Mesothelial cell of epicardium (in vitro differentiated cells): ENCODE measurements at regions not wholly inside any gene's neighbourhood (a gene's known extent, or its start where the extent isn't known, plus 50 kb on each side); places are given as distances from the start of the nearest gene placed in this dataset.

Source experiments
- DNase-seq, 2 experiments: peaks; one replicate each; pipeline ENCODE4 v3.0.0; 2021; ENCODE audit warnings: low spot score in 2 of 2; ENCODE audit not compliant: unreplicated experiment in 2 of 2
- H3K27ac Mint-ChIP-seq: 2 replicates; pipeline ENCODE4 v1.8.0; 2021; ENCODE audit warnings: mixed read lengths
- H3K27me3 Mint-ChIP-seq: 2 replicates; pipeline ENCODE4 v1.8.0; 2021; ENCODE audit warnings: low read depth, mixed read lengths
- H3K36me3 Mint-ChIP-seq: 2 replicates; pipeline ENCODE4 v1.8.0; 2021; ENCODE audit warnings: mixed read lengths
- H3K4me1 Mint-ChIP-seq: 2 replicates; pipeline ENCODE4 v1.8.0; 2021; ENCODE audit warnings: mixed read lengths
- H3K4me3 Mint-ChIP-seq: 2 replicates; pipeline ENCODE4 v1.8.0; 2021; ENCODE audit warnings: mild to moderate bottlenecking, moderate library complexity, mixed read lengths
- H3K9me3 Mint-ChIP-seq: 2 replicates; pipeline ENCODE4 v1.8.0; 2021; ENCODE audit warnings: mixed read lengths
- CTCF ChIP-seq: fragments of 200-600 bp; sonication (generic); IDR thresholded peaks from one replicate; pipeline ENCODE4 v1.5.0; 2021; ENCODE audit warnings: antibody characterized with exemption; ENCODE audit not compliant: unreplicated experiment

DNA sequence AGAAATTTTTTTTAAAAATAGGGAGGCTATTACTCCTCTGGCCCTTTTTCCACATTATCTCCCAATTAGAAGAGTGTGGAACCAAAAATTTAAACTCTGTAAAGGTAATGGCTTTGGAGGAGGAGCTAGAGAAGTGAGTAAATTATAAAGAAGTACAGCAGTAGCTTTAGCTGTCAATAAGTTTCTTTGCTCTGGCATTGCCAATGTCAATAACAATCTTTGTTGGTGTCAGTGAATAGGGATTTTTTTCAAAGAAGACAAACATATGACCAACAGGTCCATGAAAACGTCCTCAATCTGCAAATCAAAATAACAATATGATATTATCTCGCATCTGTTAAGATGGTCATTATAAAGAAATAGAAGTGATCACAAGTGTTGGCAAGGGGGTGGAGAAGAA is 227.1 kb upstream of the MBL2 start:
- no peak overlapping the region for H3K27ac Mint-ChIP-seq
- H3K4me3 Mint-ChIP-seq = no peak overlapping the region
- peaks cover 14% of the 10 kb centered on the region for H3K9me3 Mint-ChIP-seq
- peaks cover 2% of the 10 kb centered on the region for H3K36me3 Mint-ChIP-seq
- TF ChIP-seq CTCF = no peak
- no peaks in the 10 kb centered on the region for H3K27me3 Mint-ChIP-seq
- H3K4me1 Mint-ChIP-seq = peaks cover 9% of the 10 kb centered on the region
- DNase-seq = no peak

DNA sequence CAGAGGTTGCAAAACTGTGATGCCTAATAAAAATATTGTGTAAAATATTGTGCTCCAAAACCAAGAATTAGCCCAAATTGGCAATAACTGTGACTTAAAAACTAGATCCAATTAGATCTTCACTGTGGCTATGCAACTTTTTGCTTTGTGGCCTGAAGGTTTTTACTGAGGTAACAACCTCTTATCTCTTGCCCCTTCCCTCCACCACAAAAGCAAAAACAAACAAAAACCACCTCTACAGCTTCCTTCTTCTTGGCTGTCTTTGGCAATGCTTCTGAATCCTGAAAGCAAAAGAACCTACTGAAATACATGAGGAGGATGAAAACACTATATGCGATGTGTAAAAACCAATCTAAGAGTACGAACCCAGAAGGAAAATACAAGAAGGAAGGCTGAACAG is 226.7 kb upstream of the MBL2 start:
- peaks cover 14% of the 10 kb centered on the region for H3K9me3 Mint-ChIP-seq
- no peak for TF ChIP-seq CTCF
- no peak for DNase-seq
- peaks cover 5% of the 10 kb centered on the region for H3K4me1 Mint-ChIP-seq
- H3K27ac Mint-ChIP-seq = no peak overlapping the region
- H3K36me3 Mint-ChIP-seq = peaks cover 2% of the 10 kb centered on the region
- H3K4me3 Mint-ChIP-seq = no peak overlapping the region
- H3K27me3 Mint-ChIP-seq = no peaks in the 10 kb centered on the region

DNA sequence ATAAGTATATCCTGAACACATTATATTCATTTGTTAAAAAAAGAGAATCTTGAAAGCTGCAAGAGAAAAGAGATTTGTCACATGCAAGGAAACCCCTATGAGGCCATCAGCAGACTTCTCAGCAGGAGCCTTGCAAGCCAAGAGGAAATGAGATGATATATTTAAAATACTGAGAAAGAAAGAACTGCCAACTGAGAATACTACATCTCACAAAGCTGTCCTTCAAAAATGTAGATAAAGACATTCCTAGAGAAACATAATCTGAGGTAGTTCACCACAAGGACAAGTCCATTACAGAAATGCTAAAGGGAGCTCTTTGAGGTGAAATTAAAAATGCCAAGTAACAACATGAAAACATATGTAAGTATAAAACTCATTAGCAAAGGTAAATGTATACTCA is 224.4 kb upstream of the MBL2 start:
- no peak for TF ChIP-seq CTCF
- no peak overlapping the region for H3K27ac Mint-ChIP-seq
- no peaks in the 10 kb centered on the region for H3K27me3 Mint-ChIP-seq
- DNase-seq = no peak
- peaks cover 5% of the 10 kb centered on the region for H3K4me1 Mint-ChIP-seq
- peaks cover 17% of the 10 kb centered on the region for H3K9me3 Mint-ChIP-seq
- H3K36me3 Mint-ChIP-seq = peaks cover 2% of the 10 kb centered on the region
- H3K4me3 Mint-ChIP-seq = no peak overlapping the region

DNA sequence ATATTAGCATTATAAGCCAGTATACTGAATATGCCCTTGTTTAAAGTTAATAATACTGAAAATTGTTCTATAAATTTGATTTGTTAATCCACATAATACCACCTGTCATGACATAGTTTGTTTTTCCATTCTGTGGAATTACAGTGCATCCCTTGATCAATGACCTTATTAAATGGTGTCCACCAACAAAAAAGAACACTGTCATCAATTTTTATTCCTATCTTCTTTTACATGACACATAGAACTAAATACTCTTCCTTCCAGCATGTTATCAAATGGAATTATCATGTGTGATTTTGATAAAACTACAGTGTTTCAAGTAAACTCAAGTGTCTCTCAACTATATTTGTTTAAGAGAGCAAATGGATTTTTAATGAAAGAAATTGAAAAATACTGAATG is 221.8 kb upstream of the MBL2 start:
- no peak for TF ChIP-seq CTCF
- Mint-ChIP-seq H3K4me1 (no peaks in the 10 kb centered on the region), H3K27me3 (no peaks in the 10 kb centered on the region), H3K27ac (no peak overlapping the region), H3K36me3 (peaks cover 1% of the 10 kb centered on the region), H3K9me3 (peaks cover 19% of the 10 kb centered on the region), H3K4me3 (no peak overlapping the region)
- no peak for DNase-seq

DNA sequence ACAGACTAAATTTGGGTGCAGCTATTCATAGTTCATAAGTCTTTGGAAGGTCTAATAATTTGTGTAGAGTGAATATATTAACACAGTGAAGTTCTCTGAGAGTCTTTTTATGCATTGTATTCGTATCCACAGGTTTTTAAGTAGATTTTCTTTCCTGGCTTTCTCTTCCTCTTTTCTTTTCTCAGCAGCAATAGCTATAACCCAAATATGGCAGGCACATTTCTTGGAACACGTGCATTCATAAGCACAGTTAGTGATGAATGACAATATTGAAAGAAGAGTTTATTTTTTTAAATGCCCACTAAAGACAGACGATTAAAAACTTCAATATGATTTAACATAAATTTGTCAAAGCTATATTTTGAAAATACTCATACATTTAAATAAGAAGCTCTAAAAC is 220.5 kb upstream of the MBL2 start:
- TF ChIP-seq CTCF = no peak
- no peak overlapping the region for H3K27ac Mint-ChIP-seq
- no peaks in the 10 kb centered on the region for H3K36me3 Mint-ChIP-seq
- H3K4me1 Mint-ChIP-seq = no peaks in the 10 kb centered on the region
- H3K4me3 Mint-ChIP-seq = no peak overlapping the region
- DNase-seq = no peak
- H3K27me3 Mint-ChIP-seq = no peaks in the 10 kb centered on the region
- H3K9me3 Mint-ChIP-seq = peaks cover 25% of the 10 kb centered on the region

DNA sequence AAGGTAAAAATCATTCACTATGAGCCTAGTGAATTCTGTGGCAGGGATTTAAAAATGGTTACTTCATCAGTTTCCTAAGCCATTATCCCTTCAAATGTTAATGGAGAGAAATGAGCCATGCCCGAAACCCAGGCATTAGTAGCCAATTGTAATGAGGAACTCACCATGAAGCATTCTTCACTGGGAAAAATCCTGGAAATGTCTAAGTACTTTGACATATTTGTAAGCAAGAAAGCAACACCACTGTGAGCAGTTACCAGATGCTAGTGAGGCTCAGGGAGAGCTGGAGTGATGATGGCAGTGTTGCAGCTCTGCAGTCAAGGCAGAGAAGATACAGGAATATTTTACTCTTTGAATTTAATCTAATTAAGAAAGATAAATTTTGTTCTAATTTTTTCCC is 220.0 kb upstream of the MBL2 start:
- Mint-ChIP-seq H3K36me3 (no peaks in the 10 kb centered on the region), H3K4me1 (no peaks in the 10 kb centered on the region), H3K27me3 (no peaks in the 10 kb centered on the region), H3K9me3 (peaks cover 25% of the 10 kb centered on the region), H3K27ac (no peak overlapping the region), H3K4me3 (no peak overlapping the region)
- TF ChIP-seq CTCF = no peak
- no peak for DNase-seq
